ENCODE measurements at regions not wholly inside any gene's neighbourhood (a gene's known extent, or its start where the extent isn't known, plus 50 kb on each side); places are given as distances from the start of the nearest gene placed in this dataset.
"Not testable (repeated sequence)": the region's sequence is repeated elsewhere in the genome, so short reads cannot be mapped to it uniquely, and the experiment has no call there.

GRCh38 chrX:55142206-55142918, 53.5 kb downstream of the PAGE2 start:
- no peak for DNase-seq

- DNase-seq, result no peak
Measured at GRCh38 chrX:55142919-55143310, 54.1 kb downstream of the PAGE2 start.

DNA sequence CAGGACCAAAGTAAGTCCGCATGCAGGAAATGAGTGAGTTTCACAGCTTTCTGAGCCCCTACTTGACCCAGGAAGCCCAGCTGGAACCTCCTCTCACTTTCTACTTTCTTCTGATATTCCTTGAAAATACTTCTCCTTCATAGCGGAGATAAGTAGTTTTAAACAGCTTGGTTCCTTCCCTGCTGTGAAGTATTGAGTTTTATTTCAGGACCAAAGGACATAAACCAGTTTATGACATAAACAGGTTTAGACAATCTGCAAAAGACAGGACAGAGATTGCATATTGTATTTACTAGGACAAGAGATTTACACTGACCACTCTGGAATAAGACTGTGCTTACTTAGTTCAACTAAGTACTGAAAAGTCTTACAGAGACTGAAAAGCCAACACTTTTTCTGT, 54.8 kb downstream of the PAGE2 start:
- no peak for DNase-seq

DNA sequence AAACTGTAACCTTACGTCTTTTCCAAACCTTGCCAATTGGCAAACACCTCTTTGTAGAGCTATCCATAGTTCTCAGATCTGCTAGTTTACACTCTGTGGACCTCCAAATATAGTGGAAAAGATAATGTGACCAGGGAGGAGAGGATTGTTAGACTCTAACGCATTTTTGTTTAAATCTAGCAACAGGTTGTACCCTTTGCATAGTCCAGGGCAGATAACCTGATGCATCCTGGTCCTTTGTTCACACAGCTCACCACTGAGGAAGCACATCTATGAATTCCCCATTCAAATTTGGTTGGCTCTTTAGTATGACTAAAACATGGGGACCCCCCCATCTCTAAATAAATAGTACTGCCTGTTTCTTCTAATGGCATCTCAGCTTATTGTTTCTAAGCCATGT, 55.9 kb downstream of the PAGE2 start:
- DNase-seq, result no peak

DNA sequence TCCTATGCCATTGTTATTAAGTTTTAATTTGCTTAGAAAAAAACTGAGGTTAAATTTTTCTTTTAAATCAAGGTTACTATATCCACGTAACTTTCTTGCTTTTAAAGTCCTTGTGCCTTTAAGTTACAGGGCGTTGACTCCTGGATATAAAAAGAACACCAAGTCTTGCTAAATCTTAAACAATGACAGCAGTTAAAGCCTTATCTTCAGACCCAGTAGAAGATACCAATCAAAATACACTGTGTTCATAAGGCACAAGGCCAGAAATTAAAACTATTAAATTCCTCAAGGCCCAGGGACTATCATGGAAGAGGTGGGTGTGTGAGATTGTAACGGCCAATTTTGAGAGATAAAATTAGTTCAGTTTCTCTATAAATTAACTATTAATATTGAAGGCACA, 60.4 kb downstream of the PAGE2 start:
- DNase-seq, result no peak

DNA sequence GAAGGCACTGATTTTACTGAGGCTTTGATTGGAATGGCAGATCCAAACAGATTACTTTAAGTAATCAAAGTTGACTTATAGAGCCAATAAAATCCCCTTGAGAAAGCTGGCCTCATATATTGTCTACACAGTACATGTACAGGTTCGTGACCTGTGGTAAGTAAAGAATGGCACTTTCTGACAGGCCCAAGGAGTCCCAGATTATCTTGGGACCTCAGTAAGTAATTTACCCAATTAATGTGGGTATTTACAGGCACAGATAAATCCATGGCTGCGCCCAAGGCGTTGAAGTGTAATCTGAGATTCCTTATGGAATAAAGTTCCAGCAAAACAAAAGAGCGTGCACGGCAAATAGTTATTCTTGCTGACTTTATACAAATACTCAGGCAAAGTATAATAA, 62.4 kb downstream of the PAGE2 start:
- DNase-seq, result no peak

- DNase-seq, result no peak
Measured at GRCh38 chrX:55159551-55159950, 60.6 kb upstream of the PAGE5 start.

DNA sequence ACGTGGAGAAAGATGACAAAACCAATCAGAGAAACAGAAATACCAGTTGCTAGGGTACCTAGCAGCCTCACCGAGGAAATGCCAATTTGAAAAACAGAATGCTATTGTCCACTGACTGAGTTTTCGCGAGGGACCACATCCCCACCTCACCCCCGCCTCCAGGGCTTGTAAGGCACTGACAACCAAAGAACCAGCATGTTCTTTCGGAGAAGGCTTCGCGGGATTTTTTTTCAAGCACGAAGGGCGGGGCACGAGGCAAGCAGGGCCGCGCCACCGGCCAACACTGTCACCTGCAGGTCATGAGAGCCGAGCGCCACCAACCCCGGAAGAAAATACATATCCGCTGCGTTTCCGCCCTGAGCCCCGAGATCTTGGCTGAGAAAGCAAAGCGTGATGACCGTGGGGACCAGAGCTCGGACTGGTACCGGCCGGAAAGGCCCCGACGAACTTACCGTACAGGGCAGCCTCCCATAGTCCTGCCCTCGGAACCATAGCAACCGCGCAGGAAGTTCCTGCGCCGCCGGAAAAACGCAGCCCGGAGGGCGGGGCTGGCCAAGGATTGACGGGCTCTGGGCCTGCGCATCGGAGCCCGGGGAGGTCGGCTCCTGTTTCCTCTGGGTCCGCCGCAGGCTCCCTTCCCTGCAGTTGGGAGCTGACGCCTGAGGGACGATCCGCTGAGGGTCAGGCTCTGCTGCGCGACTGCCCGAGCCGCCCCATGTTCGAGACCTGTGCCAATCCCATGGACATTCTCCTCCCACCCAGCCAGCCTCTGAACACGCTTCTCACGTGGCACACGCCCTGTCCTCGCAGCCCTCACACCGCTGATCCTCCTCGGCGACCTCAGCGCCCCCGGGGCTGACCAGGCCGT, 59.2 kb upstream of the PAGE5 start:
- DNase-seq, result peak; percentile 80

DNA sequence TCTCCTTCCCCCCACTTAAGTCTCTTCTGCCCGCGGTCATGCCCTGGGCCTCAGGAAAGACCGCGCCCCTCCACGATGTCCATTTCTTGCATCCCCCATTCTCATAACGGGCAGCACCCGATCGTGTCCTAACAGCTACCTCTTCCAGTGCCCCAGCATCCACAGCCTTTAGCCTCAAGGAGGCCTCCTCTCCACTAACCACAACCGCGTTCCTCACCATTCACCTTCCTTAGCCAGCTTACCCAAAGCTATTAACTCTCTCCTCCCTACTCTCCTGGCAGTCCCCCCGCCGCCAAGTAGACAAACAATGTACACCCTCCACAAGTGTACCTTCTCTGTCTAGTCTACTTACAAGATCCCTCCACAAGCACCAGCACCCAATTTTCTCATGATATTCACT, 58.6 kb upstream of the PAGE5 start:
- DNase-seq, result no peak

DNA sequence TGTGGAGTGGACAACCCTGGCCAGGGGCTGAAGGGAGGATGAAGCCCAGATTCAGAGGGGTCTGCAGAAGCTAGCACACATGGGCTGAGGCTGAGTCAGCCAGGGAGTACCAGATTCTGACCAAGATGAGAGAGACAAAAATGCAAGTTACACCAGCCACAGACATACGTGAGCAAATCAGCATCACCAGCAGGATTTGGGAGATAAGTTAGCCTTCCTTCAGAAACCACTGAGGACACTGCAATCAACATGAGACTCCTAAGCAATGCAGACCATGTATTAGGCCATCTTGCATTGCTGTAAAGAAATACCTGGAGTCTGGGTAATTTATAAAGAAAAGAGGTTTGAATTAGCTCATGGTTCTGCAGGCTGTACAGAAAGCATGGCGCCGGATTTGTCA, 57.0 kb upstream of the PAGE5 start:
- no peak for DNase-seq

DNA sequence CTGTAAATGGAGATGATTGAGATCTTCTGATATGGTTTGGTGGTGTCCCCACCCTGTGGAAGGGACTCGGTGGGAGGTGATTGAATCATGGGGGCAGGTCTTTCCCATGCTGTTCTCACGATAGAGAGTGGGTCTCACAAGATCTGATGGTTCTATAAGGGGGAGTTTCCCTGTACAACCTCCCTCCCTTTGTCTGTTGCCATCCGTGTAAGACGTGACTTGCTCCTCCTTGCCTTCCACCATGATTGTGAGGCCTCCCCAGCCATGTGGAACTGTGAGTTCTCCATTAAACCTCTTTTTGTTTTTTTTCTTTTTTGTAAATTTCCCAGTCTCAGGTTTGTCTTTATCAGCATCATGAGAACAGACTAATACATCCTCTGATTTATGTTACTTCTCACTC, 55.1 kb upstream of the PAGE5 start:
- DNase-seq, result not testable (repeated sequence)

GRCh38 chrX:55167124-55167803, 52.9 kb upstream of the PAGE5 start:
- no peak for DNase-seq

GRCh38 chrX:55167901-55168300, 52.2 kb upstream of the PAGE5 start:
- no peak for DNase-seq

GRCh38 chrX:55169782-55170181, 50.4 kb upstream of the PAGE5 start:
- no peak for DNase-seq

All from effector CD8-positive, alpha-beta T cell (primary cell).